Thymus (tissue), 11 donors: ENCODE measurements at regions not wholly inside any gene's neighbourhood (a gene's known extent, or its start where the extent isn't known, plus 50 kb on each side); places are given as distances from the start of the nearest gene placed in this dataset.

Experiments
- DNase-seq, 9 donors: peaks; one replicate each; pipeline ENCODE4 v3.0.0-alpha.2; 2013; ENCODE audit warnings: low spot score in 9 of 9, low read depth in 6 of 9, missing footprints in 1 of 9
- H3K27ac ChIP-seq, 2 donors: one replicate each; pipeline ENCODE4 v1.5.1; 2013; ENCODE audit warnings: control low read depth in 1 of 2, low read depth in 1 of 2, low read length in 1 of 2, mild to moderate bottlenecking in 1 of 2, moderate library complexity in 1 of 2
- H3K27me3 ChIP-seq, 2 donors: one replicate each; pipeline ENCODE4 v1.5.1; 2013; ENCODE audit warnings: low read length in 1 of 2; ENCODE audit not compliant: control insufficient read depth in 2 of 2, insufficient read depth in 1 of 2
- H3K36me3 ChIP-seq, 2 donors: one replicate each; pipeline ENCODE4 v1.5.1; 2013; ENCODE audit warnings: low read length in 1 of 2, mild to moderate bottlenecking in 1 of 2, moderate library complexity in 1 of 2; ENCODE audit not compliant: control insufficient read depth in 2 of 2, insufficient read depth in 2 of 2
- H3K4me1 ChIP-seq, 2 donors: one replicate each; pipeline ENCODE4 v1.5.1; 2013; ENCODE audit warnings: low read length in 2 of 2; ENCODE audit not compliant: control insufficient read depth in 2 of 2, insufficient read depth in 2 of 2
- H3K4me3 ChIP-seq, 2 donors: one replicate each; pipeline ENCODE4 v1.5.1; 2013; ENCODE audit warnings: low read length in 2 of 2, control low read depth in 1 of 2, mild to moderate bottlenecking in 1 of 2
- H3K9me3 ChIP-seq, 2 donors: one replicate each; pipeline ENCODE4 v1.5.1; 2013; ENCODE audit warnings: low read length in 1 of 2, mild to moderate bottlenecking in 1 of 2; ENCODE audit not compliant: control insufficient read depth in 2 of 2, insufficient read depth in 1 of 2
- WGBS: extraction: QIAGEN DNeasy Blood & Tissue Kit; methylation state at CpG from one replicate; pipeline ENCODE4 v1.1.7; 2013; 5-methylcytosine and 5-hydroxymethylcytosine counted together
- donor health status: healthy.

DNA sequence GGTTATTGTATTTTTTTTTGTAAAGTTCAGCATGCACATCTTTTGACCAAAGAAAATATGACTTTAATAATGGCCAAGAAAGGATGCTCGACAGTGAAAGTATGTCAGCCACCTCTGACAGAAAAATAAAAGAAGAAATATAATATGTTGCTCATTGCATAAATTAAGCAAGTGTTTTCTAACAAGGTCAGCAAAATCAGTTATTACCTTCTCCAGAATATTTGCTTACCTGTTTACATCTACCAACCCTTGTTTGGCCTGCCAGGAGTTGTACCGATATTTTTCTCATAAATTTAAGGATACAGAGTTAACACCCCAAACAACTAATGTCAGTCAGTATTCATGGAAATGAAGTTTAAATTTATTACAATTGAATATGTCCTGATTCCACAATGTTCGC lies 685.4 kb downstream of the PLA2G4A start:
- H3K4me3 ChIP-seq = no peak overlapping the region
- no peaks in the 10 kb centered on the region for H3K4me1 ChIP-seq
- H3K27me3 ChIP-seq = no peaks in the 10 kb centered on the region

DNA sequence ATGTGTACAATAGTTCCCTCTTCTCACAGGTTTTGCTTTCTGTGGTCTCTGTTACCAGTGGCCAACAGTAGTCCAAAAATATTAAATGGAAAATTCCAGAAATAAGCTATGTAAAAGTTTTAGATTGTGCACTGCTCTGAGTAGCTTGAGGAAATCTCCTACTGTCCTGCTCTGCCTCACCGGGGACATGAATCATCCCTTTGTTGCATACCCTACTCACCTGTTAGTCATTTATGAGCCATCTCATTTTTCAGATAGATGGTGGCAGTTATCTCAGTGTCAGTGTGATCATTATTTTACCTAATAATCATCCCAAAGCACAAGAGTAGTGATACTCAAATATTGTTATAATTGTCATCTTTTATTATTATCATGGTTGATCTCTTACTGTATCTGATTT lies 688.1 kb downstream of the PLA2G4A start:
- Histone ChIP-seq H3K27ac (no peak overlapping the region), H3K36me3 (no peaks in the 10 kb centered on the region), H3K9me3 (no peaks in the 10 kb centered on the region), H3K4me3 (no peak overlapping the region), H3K4me1 (no peaks in the 10 kb centered on the region), H3K27me3 (no peaks in the 10 kb centered on the region)
- 93% methylated on average over 1 of the region's 1 CpG for WGBS
- DNase-seq = no peak

More for the DNA sequence above, 685.4 kb downstream of the PLA2G4A start:
- H3K36me3 ChIP-seq = no peaks in the 10 kb centered on the region
- DNase-seq = no peak
- 94% methylated on average over 3 of the region's 3 CpGs for WGBS
- H3K27ac ChIP-seq = no peak overlapping the region
- no peaks in the 10 kb centered on the region for H3K9me3 ChIP-seq

DNA sequence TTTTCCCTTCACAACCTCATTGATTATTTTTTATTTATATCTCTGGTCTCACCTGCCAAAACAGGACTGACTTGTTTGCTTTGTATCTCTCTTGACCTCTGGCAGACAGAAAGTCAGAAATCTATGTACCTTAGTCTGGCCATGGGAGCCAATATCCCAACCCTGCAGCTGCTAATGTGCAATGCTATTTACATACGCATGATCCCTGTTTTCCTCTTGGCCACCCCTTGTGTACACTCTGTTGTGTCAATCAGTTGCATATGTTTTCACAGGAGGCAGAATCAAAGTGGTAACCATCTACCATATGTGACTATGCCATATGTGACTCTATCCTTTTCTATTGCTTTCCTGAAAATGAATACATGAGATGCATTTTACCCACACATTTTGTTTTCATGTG lies 688.8 kb downstream of the PLA2G4A start:
- WGBS = 97% methylated on average over 1 of the region's 1 CpG
- H3K27ac ChIP-seq = no peak overlapping the region
- no peaks in the 10 kb centered on the region for H3K9me3 ChIP-seq
- no peaks in the 10 kb centered on the region for H3K36me3 ChIP-seq
- no peak for DNase-seq
- H3K4me3 ChIP-seq = no peak overlapping the region
- H3K4me1 ChIP-seq = no peaks in the 10 kb centered on the region
- no peaks in the 10 kb centered on the region for H3K27me3 ChIP-seq

DNA sequence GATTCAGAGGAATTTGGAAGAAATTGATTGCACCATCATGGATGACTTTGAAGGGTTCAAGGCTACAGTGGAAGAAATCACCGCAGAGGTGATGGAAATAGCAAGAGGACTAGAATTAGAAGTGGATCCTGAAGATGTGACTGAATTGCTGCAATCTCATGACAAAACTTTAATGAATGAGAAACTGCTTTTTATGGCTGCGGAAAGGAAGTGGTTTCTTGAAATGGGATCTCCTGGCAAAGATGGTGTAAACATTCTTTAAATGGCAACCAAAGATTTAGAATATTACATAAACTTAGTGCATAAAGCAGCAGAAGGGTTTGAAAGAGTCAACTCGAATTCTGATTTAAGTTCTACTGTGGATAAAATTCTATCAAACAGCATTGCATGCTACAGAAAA lies 698.6 kb downstream of the PLA2G4A start:
- Histone ChIP-seq H3K9me3 (no peaks in the 10 kb centered on the region), H3K4me3 (no peak overlapping the region), H3K36me3 (no peaks in the 10 kb centered on the region), H3K4me1 (no peaks in the 10 kb centered on the region), H3K27ac (no peak overlapping the region), H3K27me3 (no peaks in the 10 kb centered on the region)
- no peak for DNase-seq
- 84% methylated on average over 3 of the region's 3 CpGs for WGBS

DNA sequence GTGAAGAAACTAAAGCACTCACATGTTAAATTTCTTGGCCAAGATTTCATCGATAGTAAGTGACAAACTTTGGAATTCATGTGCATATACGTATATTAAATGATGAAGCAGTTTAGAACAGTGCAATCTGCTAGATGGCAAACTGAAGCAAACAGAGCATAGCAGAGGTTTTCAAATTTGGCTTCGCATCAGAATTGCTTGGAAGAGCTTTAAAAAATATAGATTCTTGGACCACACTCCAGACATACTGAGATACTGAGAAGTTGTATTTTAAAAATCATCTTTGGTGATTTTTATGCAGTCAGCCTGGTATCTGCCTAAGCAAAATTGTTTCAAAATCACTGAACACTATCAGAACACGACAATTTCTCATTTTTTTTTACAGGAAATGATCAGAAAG lies 709.2 kb downstream of the PLA2G4A start:
- Histone ChIP-seq H3K27ac (no peak overlapping the region), H3K4me1 (no peaks in the 10 kb centered on the region), H3K4me3 (no peak overlapping the region), H3K9me3 (peaks cover 0 to 3% of the 10 kb centered on the region in 2 donors), H3K27me3 (no peaks in the 10 kb centered on the region), H3K36me3 (no peaks in the 10 kb centered on the region)
- WGBS = 78% methylated on average over 4 of the region's 4 CpGs
- DNase-seq = no peak

DNA sequence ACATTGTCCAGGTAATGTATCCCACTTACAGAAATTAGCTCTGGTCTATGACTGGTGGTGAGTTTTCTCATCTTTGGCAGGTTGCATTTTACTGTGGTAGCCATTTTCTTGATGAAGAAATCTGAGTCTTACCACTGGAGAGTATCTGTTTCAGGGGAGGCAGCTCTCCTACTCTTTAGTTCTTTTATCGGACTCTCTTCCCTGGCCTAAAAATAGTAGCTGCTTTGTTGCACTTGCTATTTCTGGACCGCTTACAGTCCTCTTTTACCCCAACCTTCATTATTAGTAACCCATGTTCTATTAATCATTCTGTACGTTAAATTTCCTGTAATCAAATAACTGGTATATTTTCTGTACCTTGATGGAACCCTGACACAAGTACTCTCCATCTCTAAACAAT lies 720.8 kb downstream of the PLA2G4A start:
- Histone ChIP-seq H3K36me3 (no peaks in the 10 kb centered on the region), H3K9me3 (peaks cover 0 to 9% of the 10 kb centered on the region in 2 donors), H3K4me1 (no peaks in the 10 kb centered on the region), H3K4me3 (no peak overlapping the region), H3K27ac (no peak overlapping the region), H3K27me3 (no peaks in the 10 kb centered on the region)
- no peak for DNase-seq
- WGBS = 92% methylated on average over 3 of the region's 3 CpGs

DNA sequence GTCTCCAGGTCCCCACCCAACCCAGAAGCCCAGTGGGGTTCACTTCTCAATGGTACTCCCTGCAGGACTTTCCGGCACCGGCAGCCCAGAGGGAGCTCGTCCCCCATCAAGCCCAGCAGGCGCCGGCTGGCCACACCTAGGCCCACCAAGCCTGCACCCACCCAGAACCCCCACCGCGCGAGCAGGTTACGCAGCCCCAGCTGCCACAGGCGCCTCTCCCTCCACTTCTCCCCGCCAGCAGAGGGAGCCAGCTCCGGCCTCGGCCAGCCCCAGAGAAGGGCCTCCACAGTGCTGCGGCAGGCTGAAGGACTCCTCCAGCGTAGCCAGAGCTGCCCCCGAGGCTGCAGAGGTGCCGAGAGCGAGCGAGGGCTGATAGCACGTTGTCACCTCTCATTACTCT lies 722.3 kb downstream of the PLA2G4A start:
- no peaks in the 10 kb centered on the region for H3K27me3 ChIP-seq
- WGBS = 96% methylated on average over 20 of the region's 20 CpGs
- no peak overlapping the region for H3K4me3 ChIP-seq
- H3K27ac ChIP-seq = no peak overlapping the region
- peaks cover 0 to 9% of the 10 kb centered on the region in 2 donors for H3K9me3 ChIP-seq
- H3K4me1 ChIP-seq = no peaks in the 10 kb centered on the region
- no peaks in the 10 kb centered on the region for H3K36me3 ChIP-seq
- DNase-seq = no peak

DNA sequence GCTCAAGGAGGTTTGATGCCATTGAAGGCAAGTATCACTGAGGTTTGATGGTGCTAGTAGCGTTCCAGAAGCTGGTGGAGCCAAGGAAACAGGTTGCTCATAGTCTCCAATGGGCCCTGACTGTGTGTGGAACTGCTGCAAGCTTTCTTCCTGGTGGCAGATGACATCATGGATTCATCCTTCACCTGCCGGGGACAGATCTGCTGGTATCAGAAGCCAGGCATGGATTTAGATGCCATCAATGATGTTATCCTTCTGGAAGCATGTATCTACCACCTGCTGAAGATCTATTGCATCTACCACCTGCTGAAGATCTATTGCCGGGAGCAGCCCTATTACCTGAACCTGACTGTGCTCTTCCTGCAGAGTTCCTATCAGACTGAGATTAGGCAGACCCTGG lies 734.4 kb downstream of the PLA2G4A start:
- H3K4me3 ChIP-seq = no peak overlapping the region
- H3K27ac ChIP-seq = no peak overlapping the region
- DNase-seq = no peak
- no peaks in the 10 kb centered on the region for H3K27me3 ChIP-seq
- peaks cover 2 to 8% of the 10 kb centered on the region in 2 donors for H3K9me3 ChIP-seq
- H3K36me3 ChIP-seq = no peaks in the 10 kb centered on the region
- H3K4me1 ChIP-seq = no peaks in the 10 kb centered on the region
- 91% methylated on average over 3 of the region's 3 CpGs for WGBS

DNA sequence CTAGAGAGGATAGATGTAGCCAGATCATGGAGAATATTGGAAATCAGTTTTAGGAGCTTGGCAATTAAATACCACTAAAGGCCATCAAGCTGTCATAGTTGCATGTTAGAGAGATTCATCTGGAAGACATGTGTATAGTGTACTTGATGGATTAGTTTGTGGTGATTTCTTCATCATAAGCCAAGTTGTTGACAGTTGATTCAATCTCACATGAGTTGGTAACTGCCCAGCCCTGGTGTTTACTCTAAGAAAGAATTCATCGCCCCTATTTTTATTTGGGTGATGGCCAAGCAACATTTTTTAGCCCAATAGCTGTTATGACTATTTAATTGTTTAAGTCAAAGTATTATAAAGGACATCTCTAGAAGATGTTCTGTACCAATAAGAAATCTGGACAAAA lies 737.6 kb downstream of the PLA2G4A start:
- Histone ChIP-seq H3K27ac (no peak overlapping the region), H3K4me3 (no peak overlapping the region), H3K4me1 (no peaks in the 10 kb centered on the region), H3K36me3 (no peaks in the 10 kb centered on the region), H3K9me3 (no peaks in the 10 kb centered on the region), H3K27me3 (no peaks in the 10 kb centered on the region)
- WGBS = 97% methylated on average over 1 of the region's 1 CpG
- DNase-seq = no peak

DNA sequence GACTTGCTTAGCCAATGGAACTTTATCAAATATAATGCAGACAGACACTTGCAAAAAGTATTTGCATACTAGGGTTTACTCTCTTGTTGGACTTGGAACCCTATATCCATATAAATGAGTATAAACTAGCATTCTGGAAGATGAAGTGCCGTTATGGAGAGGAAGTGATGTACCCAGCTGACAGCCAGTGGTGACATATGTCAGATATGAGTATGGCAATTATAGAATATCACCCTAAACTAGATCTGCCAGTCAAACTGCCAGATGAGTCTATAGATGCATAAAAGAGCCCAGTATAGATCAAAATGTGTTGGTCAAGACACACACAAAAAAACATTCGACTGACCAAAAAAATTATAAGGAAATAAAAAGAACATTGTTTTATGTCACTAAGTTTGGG lies 739.3 kb downstream of the PLA2G4A start:
- Histone ChIP-seq H3K4me3 (no peak overlapping the region), H3K9me3 (no peaks in the 10 kb centered on the region), H3K4me1 (no peaks in the 10 kb centered on the region), H3K27ac (no peak overlapping the region), H3K36me3 (no peaks in the 10 kb centered on the region), H3K27me3 (no peaks in the 10 kb centered on the region)
- WGBS = 83% methylated on average over 2 of the region's 2 CpGs
- no peak for DNase-seq
